ENCODE measurements at regions not wholly inside any gene's neighbourhood (a gene's known extent, or its start where the extent isn't known, plus 50 kb on each side); places are given as distances from the start of the nearest gene placed in this dataset.

DNA sequence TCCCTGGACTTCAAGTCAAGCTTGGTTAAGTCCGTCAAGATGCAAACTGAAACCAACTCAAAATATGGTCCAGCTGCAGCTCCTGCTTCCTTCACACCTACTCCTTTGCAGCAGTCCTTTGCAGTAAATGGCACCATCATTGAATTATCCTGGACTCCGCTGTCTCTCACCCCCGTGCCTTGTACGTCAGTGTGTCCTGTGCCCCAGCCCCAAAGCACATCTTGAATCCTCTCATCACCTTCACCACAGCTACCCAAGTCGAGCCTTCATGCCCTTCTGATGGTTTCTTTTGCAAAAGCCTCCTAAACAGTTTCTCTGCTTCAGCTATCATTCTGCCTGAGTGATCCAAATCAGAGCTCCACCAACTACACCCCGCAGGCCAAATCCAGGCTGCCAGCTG is 88.4 kb upstream of the LEP start:
- TF ChIP-seq ZNF384 (IDR thresholded peaks at IDR 0.05) (no peak), SP1 (IDR thresholded peaks at IDR 0.05) (no peak), CTBP1 (IDR thresholded peaks at IDR 0.05; ENCODE audit: borderline replicate concordance) (no peak), FOXA1 (IDR thresholded peaks at IDR 0.05) (no peak), HDGF (IDR thresholded peaks at IDR 0.05; ENCODE audit: borderline replicate concordance) (no peak), TARDBP (IDR thresholded peaks at IDR 0.05) (no peak), ARNT (IDR thresholded peaks at IDR 0.05) (no peak), SUZ12 (IDR thresholded peaks at IDR 0.05) (no peak), ELF4 (IDR thresholded peaks at IDR 0.05) (no peak), FOXM1 (IDR thresholded peaks at IDR 0.05; ENCODE audit: borderline replicate concordance) (no peak)
- TF ChIP-seq, protein P1, sequence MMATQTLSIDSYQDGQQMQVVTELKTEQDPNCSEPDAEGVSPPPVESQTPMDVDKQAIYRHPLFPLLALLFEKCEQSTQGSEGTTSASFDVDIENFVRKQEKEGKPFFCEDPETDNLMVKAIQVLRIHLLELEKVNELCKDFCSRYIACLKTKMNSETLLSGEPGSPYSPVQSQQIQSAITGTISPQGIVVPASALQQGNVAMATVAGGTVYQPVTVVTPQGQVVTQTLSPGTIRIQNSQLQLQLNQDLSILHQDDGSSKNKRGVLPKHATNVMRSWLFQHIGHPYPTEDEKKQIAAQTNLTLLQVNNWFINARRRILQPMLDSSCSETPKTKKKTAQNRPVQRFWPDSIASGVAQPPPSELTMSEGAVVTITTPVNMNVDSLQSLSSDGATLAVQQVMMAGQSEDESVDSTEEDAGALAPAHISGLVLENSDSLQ (IDR thresholded peaks at IDR 0.05) = no peak
